ENCODE measurements at regions not wholly inside any gene's neighbourhood (a gene's known extent, or its start where the extent isn't known, plus 50 kb on each side); places are given as distances from the start of the nearest gene placed in this dataset.

DNA sequence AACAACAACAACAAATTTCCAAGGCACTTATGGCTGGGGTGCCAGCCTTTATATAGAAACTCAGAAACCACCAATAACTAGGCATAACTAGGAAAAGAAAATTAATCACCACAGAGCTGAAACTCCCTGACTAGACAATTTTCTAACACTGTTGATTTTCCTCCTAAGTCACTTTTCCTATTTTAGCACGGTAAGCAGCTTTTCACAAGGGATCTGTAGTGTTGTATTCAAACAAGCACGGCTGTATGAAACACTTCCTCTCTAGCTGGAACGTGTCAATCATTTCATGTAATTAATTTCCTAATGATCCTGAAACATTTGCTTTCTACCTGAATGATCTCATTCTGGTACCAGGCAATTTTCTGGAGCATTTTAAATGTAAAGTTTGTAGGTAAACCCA, 645.0 kb downstream of the IRS1 start:
- TF ChIP-seq, protein P1, sequence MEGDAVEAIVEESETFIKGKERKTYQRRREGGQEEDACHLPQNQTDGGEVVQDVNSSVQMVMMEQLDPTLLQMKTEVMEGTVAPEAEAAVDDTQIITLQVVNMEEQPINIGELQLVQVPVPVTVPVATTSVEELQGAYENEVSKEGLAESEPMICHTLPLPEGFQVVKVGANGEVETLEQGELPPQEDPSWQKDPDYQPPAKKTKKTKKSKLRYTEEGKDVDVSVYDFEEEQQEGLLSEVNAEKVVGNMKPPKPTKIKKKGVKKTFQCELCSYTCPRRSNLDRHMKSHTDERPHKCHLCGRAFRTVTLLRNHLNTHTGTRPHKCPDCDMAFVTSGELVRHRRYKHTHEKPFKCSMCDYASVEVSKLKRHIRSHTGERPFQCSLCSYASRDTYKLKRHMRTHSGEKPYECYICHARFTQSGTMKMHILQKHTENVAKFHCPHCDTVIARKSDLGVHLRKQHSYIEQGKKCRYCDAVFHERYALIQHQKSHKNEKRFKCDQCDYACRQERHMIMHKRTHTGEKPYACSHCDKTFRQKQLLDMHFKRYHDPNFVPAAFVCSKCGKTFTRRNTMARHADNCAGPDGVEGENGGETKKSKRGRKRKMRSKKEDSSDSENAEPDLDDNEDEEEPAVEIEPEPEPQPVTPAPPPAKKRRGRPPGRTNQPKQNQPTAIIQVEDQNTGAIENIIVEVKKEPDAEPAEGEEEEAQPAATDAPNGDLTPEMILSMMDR (IDR thresholded peaks at IDR 0.05; ENCODE audit: extremely low read depth, insufficient read depth, missing control alignments) = no peak
- in situ Hi-C loops (cut with MboI; ENCODE audit: low pct_unique_long_range_greater_than_20kb, low sequenced_read_pairs, unreplicated experiment) = no loop called here
- no peak for DNase-seq (ENCODE audit: low spot score)

DNA sequence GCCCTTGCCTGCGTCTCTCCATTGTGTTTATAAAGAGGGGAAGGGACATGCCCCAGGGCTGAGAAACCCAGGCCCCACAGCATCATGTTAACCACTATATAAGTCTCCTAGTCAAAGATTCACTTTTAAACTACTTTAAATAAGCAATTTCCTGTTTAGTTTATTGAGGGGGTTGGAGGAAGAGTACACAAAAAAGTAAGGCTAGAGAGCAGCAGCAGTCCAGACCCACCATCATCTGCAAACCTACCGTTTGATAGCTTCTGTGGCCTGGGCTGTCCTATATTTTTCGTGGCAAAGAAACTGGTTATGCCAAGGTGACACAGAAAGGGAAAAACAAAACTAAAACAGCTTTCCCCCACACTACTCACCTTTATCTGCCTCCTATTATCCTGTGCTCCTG, 646.1 kb downstream of the IRS1 start:
- TF ChIP-seq, protein P1 (IDR thresholded peaks at IDR 0.05; ENCODE audit: extremely low read depth, insufficient read depth, missing control alignments) = no peak
- in situ Hi-C loops (cut with MboI; ENCODE audit: low pct_unique_long_range_greater_than_20kb, low sequenced_read_pairs, unreplicated experiment) = no loop called here
- no peak for DNase-seq (ENCODE audit: low spot score)

DNA sequence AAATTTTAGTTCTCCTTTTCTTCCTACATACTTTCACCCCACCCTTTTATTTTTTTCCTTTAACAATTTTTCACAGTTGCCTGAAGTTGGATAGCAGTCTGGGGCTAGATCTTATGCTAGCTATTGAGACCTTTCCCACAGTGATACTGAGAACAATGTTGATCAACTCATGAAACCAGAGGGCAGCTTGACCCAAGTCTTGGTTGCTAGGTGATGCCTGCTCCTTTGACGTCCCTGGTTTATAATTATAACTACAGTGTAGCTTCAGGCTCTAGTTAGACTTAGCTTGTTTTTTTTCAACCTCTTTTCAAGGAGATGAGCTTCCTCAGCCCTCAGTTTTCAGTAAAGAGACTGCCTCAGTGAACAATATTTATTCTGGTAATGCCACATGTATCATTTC, 648.5 kb downstream of the IRS1 start:
- in situ Hi-C loops (cut with MboI; ENCODE audit: low pct_unique_long_range_greater_than_20kb, low sequenced_read_pairs, unreplicated experiment) = no loop called here
- TF ChIP-seq, protein P1 (IDR thresholded peaks at IDR 0.05; ENCODE audit: extremely low read depth, insufficient read depth, missing control alignments) = no peak
- DNase-seq (ENCODE audit: low spot score) = no peak

DNA sequence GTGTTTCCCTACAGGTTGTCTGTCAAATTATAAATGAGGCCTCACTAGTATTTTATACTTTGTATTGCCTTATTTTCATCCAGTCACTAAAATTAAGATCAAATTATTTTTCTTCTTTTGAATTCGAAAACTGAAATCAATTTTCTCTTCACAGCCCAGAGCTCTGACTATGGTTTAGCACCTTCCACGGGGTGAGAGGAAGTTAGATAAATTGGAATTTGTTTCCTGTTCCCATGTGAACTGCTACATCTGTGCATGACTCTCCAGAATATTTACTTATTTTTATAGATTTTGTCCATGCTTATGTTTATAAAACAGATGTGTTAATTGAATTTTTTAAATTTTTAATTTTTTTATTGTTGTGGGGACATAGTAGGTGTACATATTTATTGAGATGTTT, 656.5 kb downstream of the IRS1 start:
- TF ChIP-seq, protein P1 (IDR thresholded peaks at IDR 0.05; ENCODE audit: extremely low read depth, insufficient read depth, missing control alignments) = no peak
- no peak for DNase-seq (ENCODE audit: low spot score)
- in situ Hi-C loops (cut with MboI; ENCODE audit: low pct_unique_long_range_greater_than_20kb, low sequenced_read_pairs, unreplicated experiment) = no loop called here

DNA sequence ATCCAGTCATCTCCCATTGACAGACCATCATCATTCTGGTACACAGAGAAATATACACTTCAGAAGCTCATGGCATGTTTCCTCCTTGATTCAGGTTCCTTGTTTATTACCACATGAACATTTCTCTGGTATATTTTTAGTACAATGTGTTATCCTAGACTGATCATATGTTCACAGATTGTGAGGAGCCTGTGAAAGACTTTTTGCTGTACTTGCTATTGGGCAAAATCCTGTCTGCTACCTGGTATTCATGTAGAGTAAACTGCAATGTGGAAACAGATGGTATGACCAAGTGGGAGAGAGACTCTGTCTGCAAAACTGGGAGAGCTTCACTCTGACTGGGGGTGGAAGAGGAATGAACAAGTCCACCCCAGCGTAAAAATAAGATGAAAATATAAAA, 657.2 kb downstream of the IRS1 start:
- DNase-seq (ENCODE audit: low spot score) = no peak
- in situ Hi-C loops (cut with MboI; ENCODE audit: low pct_unique_long_range_greater_than_20kb, low sequenced_read_pairs, unreplicated experiment) = no loop called here
- TF ChIP-seq, protein P1 (IDR thresholded peaks at IDR 0.05; ENCODE audit: extremely low read depth, insufficient read depth, missing control alignments) = no peak

DNA sequence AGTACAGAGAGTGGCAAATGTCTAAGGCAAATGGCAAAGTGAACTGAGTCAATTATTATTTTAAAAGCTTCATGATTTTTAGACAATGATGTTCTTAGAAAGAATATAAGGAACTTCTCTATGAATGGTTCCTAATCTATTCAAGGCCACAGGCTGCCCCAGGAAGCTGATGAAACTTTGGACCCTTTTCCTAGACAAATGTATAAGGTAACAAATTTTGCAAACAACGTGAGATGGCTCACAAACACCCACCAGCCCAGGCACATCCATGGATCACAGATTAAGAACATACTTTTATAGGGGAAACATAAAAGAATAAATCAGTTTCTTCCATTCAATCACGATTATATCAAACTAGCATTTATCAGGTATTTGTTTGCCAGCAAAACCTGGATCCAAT, 659.0 kb downstream of the IRS1 start:
- in situ Hi-C loops (cut with MboI; ENCODE audit: low pct_unique_long_range_greater_than_20kb, low sequenced_read_pairs, unreplicated experiment) = no loop called here
- DNase-seq (ENCODE audit: low spot score) = no peak
- TF ChIP-seq, protein P1 (IDR thresholded peaks at IDR 0.05; ENCODE audit: extremely low read depth, insufficient read depth, missing control alignments) = no peak

DNA sequence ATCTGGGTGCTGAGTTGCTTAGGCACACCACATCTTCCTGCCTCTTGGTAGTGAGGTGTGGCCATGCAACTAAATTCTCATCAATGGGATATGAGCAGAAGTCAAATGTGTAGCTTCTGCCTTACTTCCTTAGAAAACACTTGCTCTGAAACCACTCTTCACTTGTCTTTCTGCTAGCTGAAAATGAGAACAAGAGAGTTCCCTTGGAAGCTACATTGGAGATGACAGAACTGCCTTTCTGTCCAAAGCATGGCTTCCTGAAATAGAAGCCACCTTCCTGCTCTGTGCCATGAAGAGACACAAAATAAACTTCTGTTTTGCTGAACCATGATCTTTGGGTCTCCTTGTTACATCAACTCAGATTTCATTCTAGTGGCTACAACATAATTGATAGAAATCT, 659.9 kb downstream of the IRS1 start:
- no peak for DNase-seq (ENCODE audit: low spot score)
- in situ Hi-C loops (cut with MboI; ENCODE audit: low pct_unique_long_range_greater_than_20kb, low sequenced_read_pairs, unreplicated experiment) = no loop called here
- TF ChIP-seq, protein P1 (IDR thresholded peaks at IDR 0.05; ENCODE audit: extremely low read depth, insufficient read depth, missing control alignments) = no peak
